ENCODE measurements at regions not wholly inside any gene's neighbourhood (a gene's known extent, or its start where the extent isn't known, plus 50 kb on each side); places are given as distances from the start of the nearest gene placed in this dataset.

GRCh38 chr1:214991691-214992315 is 90.7 kb upstream of the KCNK2 start:
- H3K27me3 Mint-ChIP-seq = peaks cover 14% of the 10 kb centered on the region
- no peaks in the 10 kb centered on the region for H3K4me1 Mint-ChIP-seq (ENCODE audit: low read depth)
- no peak for TF ChIP-seq CTCF (IDR thresholded peaks at IDR 0.05; ENCODE audit: unreplicated experiment)
- no peak overlapping the region for H3K27ac Mint-ChIP-seq
- no peak overlapping the region for H3K4me3 Mint-ChIP-seq (ENCODE audit: low read depth)
- no peaks in the 10 kb centered on the region for H3K36me3 Mint-ChIP-seq (ENCODE audit: insufficient read depth)
- no peak for DNase-seq (ENCODE audit: low spot score, unreplicated experiment)
- no peaks in the 10 kb centered on the region for H3K9me3 Mint-ChIP-seq (ENCODE audit: low read depth)

DNA sequence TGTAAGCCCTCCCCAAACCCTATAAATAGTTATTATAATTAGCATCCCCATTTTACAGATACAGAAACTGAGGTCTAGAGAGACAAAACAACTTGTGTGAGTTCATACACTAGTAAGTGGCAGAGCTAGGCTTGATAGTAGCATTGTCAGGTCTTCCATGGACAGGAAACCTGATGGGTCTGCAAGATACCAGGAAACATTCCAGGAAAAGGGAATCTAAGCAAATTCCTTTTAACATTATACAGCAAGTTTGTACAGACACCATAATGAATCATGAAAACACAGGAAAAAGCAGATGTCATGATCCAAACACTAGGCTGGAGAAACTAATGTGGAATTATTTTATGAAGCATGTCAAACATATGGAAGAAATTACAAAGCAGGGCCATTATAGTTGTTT is 89.1 kb upstream of the KCNK2 start:
- DNase-seq (ENCODE audit: low spot score, unreplicated experiment) = no peak
- Mint-ChIP-seq H3K4me1 (ENCODE audit: low read depth) (no peaks in the 10 kb centered on the region), H3K36me3 (ENCODE audit: insufficient read depth) (no peaks in the 10 kb centered on the region), H3K4me3 (ENCODE audit: low read depth) (no peak overlapping the region), H3K27me3 (peaks cover 18% of the 10 kb centered on the region), H3K9me3 (ENCODE audit: low read depth) (no peaks in the 10 kb centered on the region), H3K27ac (no peak overlapping the region)
- no peak for TF ChIP-seq CTCF (IDR thresholded peaks at IDR 0.05; ENCODE audit: unreplicated experiment)

- no peak for TF ChIP-seq CTCF (IDR thresholded peaks at IDR 0.05; ENCODE audit: unreplicated experiment)
- Mint-ChIP-seq H3K9me3 (ENCODE audit: low read depth) (no peaks in the 10 kb centered on the region), H3K36me3 (ENCODE audit: insufficient read depth) (no peaks in the 10 kb centered on the region), H3K27ac (no peak overlapping the region), H3K4me1 (ENCODE audit: low read depth) (no peaks in the 10 kb centered on the region), H3K27me3 (peaks cover 4% of the 10 kb centered on the region), H3K4me3 (ENCODE audit: low read depth) (no peak overlapping the region)
- no peak for DNase-seq (ENCODE audit: low spot score, unreplicated experiment)
Observed at GRCh38 chr1:214997685-214998084, 84.9 kb upstream of the KCNK2 start.

GRCh38 chr1:215001419-215002021 is 81.0 kb upstream of the KCNK2 start:
- Mint-ChIP-seq H3K36me3 (ENCODE audit: insufficient read depth) (no peaks in the 10 kb centered on the region), H3K27me3 (peaks cover 16% of the 10 kb centered on the region), H3K27ac (no peak overlapping the region), H3K4me3 (ENCODE audit: low read depth) (no peak overlapping the region), H3K4me1 (ENCODE audit: low read depth) (no peaks in the 10 kb centered on the region), H3K9me3 (ENCODE audit: low read depth) (no peaks in the 10 kb centered on the region)
- DNase-seq (ENCODE audit: low spot score, unreplicated experiment) = no peak
- TF ChIP-seq CTCF (IDR thresholded peaks at IDR 0.05; ENCODE audit: unreplicated experiment) = no peak

GRCh38 chr1:215002471-215002870 is 80.1 kb upstream of the KCNK2 start:
- H3K36me3 Mint-ChIP-seq (ENCODE audit: insufficient read depth) = no peaks in the 10 kb centered on the region
- no peaks in the 10 kb centered on the region for H3K4me1 Mint-ChIP-seq (ENCODE audit: low read depth)
- H3K27ac Mint-ChIP-seq = no peak overlapping the region
- no peaks in the 10 kb centered on the region for H3K9me3 Mint-ChIP-seq (ENCODE audit: low read depth)
- no peak for DNase-seq (ENCODE audit: low spot score, unreplicated experiment)
- peaks cover 16% of the 10 kb centered on the region for H3K27me3 Mint-ChIP-seq
- no peak for TF ChIP-seq CTCF (IDR thresholded peaks at IDR 0.05; ENCODE audit: unreplicated experiment)
- H3K4me3 Mint-ChIP-seq (ENCODE audit: low read depth) = no peak overlapping the region

Measured in progenitor cell of endocrine pancreas (in vitro differentiated cells).